Neural cell (in vitro differentiated cells): ENCODE measurements at regions not wholly inside any gene's neighbourhood (a gene's known extent, or its start where the extent isn't known, plus 50 kb on each side); places are given as distances from the start of the nearest gene placed in this dataset.

ENCODE experiments used
- H2AFZ ChIP-seq: fragments of 200-600, 300-800 bp; sonication (generic), shearing (Covaris generic); 2 replicates; pipeline ENCODE4 v1.6.0; 2014; ENCODE audit warnings: low read depth, mild to moderate bottlenecking, antibody characterized with exemption, low read length, moderate library complexity
- H3F3A ChIP-seq: fragments of 200-600 bp; shearing (Covaris generic); 2 replicates; pipeline ENCODE4 v1.6.1; 2016; ENCODE audit warnings: mild to moderate bottlenecking, moderate library complexity, mixed read lengths, antibody characterized with exemption, low read length; ENCODE audit not compliant: insufficient read depth, poor library complexity, severe bottlenecking
- H3K27ac ChIP-seq: fragments of 200-600, 300-800 bp; sonication (generic), shearing (Covaris generic); 2 replicates; pipeline ENCODE4 v1.5.1; 2014; ENCODE audit warnings: mild to moderate bottlenecking, low read length, moderate library complexity
- H3K27me3 ChIP-seq: fragments of 300-800, 200-600 bp; sonication (generic), shearing (Covaris generic); 2 replicates; pipeline ENCODE4 v1.6.0; 2014; ENCODE audit warnings: mild to moderate bottlenecking, low read depth, low read length, moderate library complexity; ENCODE audit not compliant: insufficient read depth
- H3K36me3 ChIP-seq: fragments of 300-800, 200-600 bp; sonication (generic), shearing (Covaris generic); 2 replicates; pipeline ENCODE4 v1.5.1; 2014; ENCODE audit warnings: mild to moderate bottlenecking, antibody characterized with exemption, low read length, moderate library complexity; ENCODE audit not compliant: insufficient read depth
- H3K4me2 ChIP-seq: fragments of 300-800, 200-600 bp; sonication (generic), shearing (Covaris generic); 2 replicates; pipeline ENCODE4 v1.6.0; 2014; ENCODE audit warnings: mild to moderate bottlenecking, low read length
- H3K4me3 ChIP-seq: fragments of 300-800, 200-600 bp; sonication (generic), shearing (Covaris generic); 2 replicates; pipeline ENCODE4 v1.5.1; 2014; ENCODE audit warnings: mild to moderate bottlenecking, low read length, moderate library complexity
- H3K79me2 ChIP-seq: fragments of 200-600 bp; shearing (Covaris generic); replicated peaks from 2 replicates; pipeline ENCODE4 v1.6.0; 2014; ENCODE audit warnings: mild to moderate bottlenecking, low read length, moderate library complexity; ENCODE audit not compliant: insufficient read depth
- H3K9ac ChIP-seq: fragments of 300-800, 200-600 bp; sonication (generic), shearing (Covaris generic); 2 replicates; pipeline ENCODE4 v1.6.1; 2016; ENCODE audit warnings: mild to moderate bottlenecking, low read length, mixed read lengths
- H3K9me2 ChIP-seq: fragments of 200-600 bp; shearing (Covaris generic); 2 replicates; pipeline ENCODE4 v1.6.1; 2016; ENCODE audit warnings: mild to moderate bottlenecking, low read length, mixed read lengths; ENCODE audit not compliant: insufficient read depth
- H3K9me3 ChIP-seq: fragments of 200-600, 300-800 bp; sonication (generic), shearing (Covaris generic); 2 replicates; pipeline ENCODE4 v1.6.1; 2016; ENCODE audit warnings: mild to moderate bottlenecking, mixed run types, low read length, moderate library complexity, mixed read lengths
- H4K20me1 ChIP-seq: fragments of 200-600 bp; shearing (Covaris generic); 2 replicates; pipeline ENCODE4 v1.6.1; 2016; ENCODE audit warnings: mild to moderate bottlenecking, mixed run types; ENCODE audit not compliant: insufficient read depth
- CTCF ChIP-seq: fragments of 450-650 bp; IDR thresholded peaks from 2 replicates; pipeline ENCODE4 v1.5.1; 2014; ENCODE audit warnings: antibody characterized with exemption, mild to moderate bottlenecking, moderate library complexity; ENCODE audit not compliant: poor library complexity, severe bottlenecking
- EP300 ChIP-seq: fragments of 450-650 bp; conservative IDR thresholded peaks from 2 replicates; pipeline ENCODE4 v1.6.1; 2014; ENCODE audit warnings: antibody characterized with exemption, mild to moderate bottlenecking, moderate library complexity; ENCODE audit not compliant: poor library complexity, severe bottlenecking
- EZH2 ChIP-seq: fragments of 200-600, 300-800 bp; shearing (Covaris generic), sonication (generic); IDR thresholded peaks from 2 replicates; pipeline ENCODE4 v1.6.1; 2014; ENCODE audit warnings: antibody characterized with exemption, low read length, borderline replicate concordance, mild to moderate bottlenecking; ENCODE audit not compliant: insufficient read depth, poor library complexity, severe bottlenecking
- MXI1 ChIP-seq: fragments of 450-650 bp; conservative IDR thresholded peaks from 2 replicates; pipeline ENCODE4 v1.6.1; 2014; ENCODE audit warnings: antibody characterized with exemption, mild to moderate bottlenecking; ENCODE audit not compliant: poor library complexity, severe bottlenecking
- POLR2AphosphoS5 ChIP-seq: IDR thresholded peaks from 2 replicates; pipeline ENCODE4 v1.6.1; 2012
- RAD21 ChIP-seq: fragments of 450-650 bp; conservative IDR thresholded peaks from 2 replicates; pipeline ENCODE4 v1.6.1; 2014; ENCODE audit warnings: antibody characterized with exemption, mild to moderate bottlenecking, moderate library complexity
- SMC3 ChIP-seq: fragments of 450-650 bp; conservative IDR thresholded peaks from 2 replicates; pipeline ENCODE4 v1.6.1; 2014; ENCODE audit warnings: antibody characterized with exemption, mild to moderate bottlenecking, moderate library complexity; ENCODE audit not compliant: poor library complexity
- TAF1 ChIP-seq: IDR thresholded peaks from 2 replicates; pipeline ENCODE4 v1.6.1; 2012; ENCODE audit warnings: low read depth
- TF ChIP-seq, protein P1 (sequence below): IDR thresholded peaks from 2 replicates; pipeline ENCODE4 v1.6.1; 2012; ENCODE audit warnings: borderline replicate concordance

GRCh38 chr1:219668446-219668845, 55.5 kb upstream of the ZC3H11B start:
- no peaks in the 10 kb centered on the region for H4K20me1 ChIP-seq
- H3K27ac ChIP-seq: no peak overlapping the region
- no peaks in the 10 kb centered on the region for H3K9me3 ChIP-seq
- TF ChIP-seq, protein P1, sequence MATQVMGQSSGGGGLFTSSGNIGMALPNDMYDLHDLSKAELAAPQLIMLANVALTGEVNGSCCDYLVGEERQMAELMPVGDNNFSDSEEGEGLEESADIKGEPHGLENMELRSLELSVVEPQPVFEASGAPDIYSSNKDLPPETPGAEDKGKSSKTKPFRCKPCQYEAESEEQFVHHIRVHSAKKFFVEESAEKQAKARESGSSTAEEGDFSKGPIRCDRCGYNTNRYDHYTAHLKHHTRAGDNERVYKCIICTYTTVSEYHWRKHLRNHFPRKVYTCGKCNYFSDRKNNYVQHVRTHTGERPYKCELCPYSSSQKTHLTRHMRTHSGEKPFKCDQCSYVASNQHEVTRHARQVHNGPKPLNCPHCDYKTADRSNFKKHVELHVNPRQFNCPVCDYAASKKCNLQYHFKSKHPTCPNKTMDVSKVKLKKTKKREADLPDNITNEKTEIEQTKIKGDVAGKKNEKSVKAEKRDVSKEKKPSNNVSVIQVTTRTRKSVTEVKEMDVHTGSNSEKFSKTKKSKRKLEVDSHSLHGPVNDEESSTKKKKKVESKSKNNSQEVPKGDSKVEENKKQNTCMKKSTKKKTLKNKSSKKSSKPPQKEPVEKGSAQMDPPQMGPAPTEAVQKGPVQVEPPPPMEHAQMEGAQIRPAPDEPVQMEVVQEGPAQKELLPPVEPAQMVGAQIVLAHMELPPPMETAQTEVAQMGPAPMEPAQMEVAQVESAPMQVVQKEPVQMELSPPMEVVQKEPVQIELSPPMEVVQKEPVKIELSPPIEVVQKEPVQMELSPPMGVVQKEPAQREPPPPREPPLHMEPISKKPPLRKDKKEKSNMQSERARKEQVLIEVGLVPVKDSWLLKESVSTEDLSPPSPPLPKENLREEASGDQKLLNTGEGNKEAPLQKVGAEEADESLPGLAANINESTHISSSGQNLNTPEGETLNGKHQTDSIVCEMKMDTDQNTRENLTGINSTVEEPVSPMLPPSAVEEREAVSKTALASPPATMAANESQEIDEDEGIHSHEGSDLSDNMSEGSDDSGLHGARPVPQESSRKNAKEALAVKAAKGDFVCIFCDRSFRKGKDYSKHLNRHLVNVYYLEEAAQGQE: no peak
- TF ChIP-seq MXI1 (no peak), POLR2AphosphoS5 (no peak), EZH2 (no peak), TAF1 (no peak), CTCF (no peak), SMC3 (no peak), RAD21 (no peak), EP300 (no peak)
- H3K79me2 ChIP-seq: no peaks in the 10 kb centered on the region
- H3K4me3 ChIP-seq: no peak overlapping the region
- H3K9me2 ChIP-seq: no peaks in the 10 kb centered on the region
- H2AFZ ChIP-seq: no peak overlapping the region
- H3K9ac ChIP-seq: no peak overlapping the region
- no peak overlapping the region for H3K4me2 ChIP-seq
- H3K36me3 ChIP-seq: no peaks in the 10 kb centered on the region
- H3F3A ChIP-seq: no peaks in the 10 kb centered on the region
- H3K27me3 ChIP-seq: no peaks in the 10 kb centered on the region

DNA sequence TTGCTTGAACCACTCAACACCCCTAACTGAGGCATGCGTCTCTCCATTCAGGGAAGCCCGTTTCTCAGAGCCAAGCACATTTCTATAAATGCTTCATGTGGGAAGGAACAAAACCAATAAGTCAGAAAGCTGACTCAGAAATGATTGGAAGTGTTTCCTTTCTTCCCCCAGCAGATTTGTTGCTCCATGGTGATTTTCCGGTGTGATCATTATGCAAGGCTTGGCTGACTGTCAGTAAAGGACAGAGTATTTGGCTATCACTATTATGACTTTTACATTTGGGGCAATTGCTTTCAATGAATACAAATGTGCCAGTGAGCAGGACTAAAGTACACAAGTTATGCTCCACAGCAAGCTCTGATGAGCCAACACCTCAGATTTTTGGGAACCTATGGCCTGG, 53.3 kb upstream of the ZC3H11B start:
- Histone ChIP-seq H3K27me3 (no peaks in the 10 kb centered on the region), H3K36me3 (no peaks in the 10 kb centered on the region), H3K9ac (no peak overlapping the region), H3K4me3 (no peak overlapping the region), H3K9me2 (no peaks in the 10 kb centered on the region), H3K4me2 (no peak overlapping the region), H4K20me1 (no peaks in the 10 kb centered on the region), H3F3A (no peaks in the 10 kb centered on the region), H3K27ac (no peak overlapping the region), H3K79me2 (no peaks in the 10 kb centered on the region), H2AFZ (no peak overlapping the region), H3K9me3 (no peaks in the 10 kb centered on the region)
- no peak for TF ChIP-seq SMC3
- no peak for TF ChIP-seq CTCF
- TF ChIP-seq, protein P1: no peak
- no peak for TF ChIP-seq EP300
- no peak for TF ChIP-seq EZH2
- no peak for TF ChIP-seq RAD21
- no peak for TF ChIP-seq POLR2AphosphoS5
